Activated CD4-positive, alpha-beta T cell treated with anti-CD3 and anti-CD28 coated beads, Interleukin-2, amount 50 U/mL, for 4 hours (primary cell): ENCODE measurements at regions not wholly inside any gene's neighbourhood (a gene's known extent, or its start where the extent isn't known, plus 50 kb on each side); places are given as distances from the start of the nearest gene placed in this dataset.
"Not testable (repeated sequence)": the region's sequence is repeated elsewhere in the genome, so short reads cannot be mapped to it uniquely, and the experiment has no call there.

Experiments used
- DNase-seq, 2 experiments: peaks; one replicate each; pipeline ENCODE4 v3.0.0-alpha.2; 2020

DNA sequence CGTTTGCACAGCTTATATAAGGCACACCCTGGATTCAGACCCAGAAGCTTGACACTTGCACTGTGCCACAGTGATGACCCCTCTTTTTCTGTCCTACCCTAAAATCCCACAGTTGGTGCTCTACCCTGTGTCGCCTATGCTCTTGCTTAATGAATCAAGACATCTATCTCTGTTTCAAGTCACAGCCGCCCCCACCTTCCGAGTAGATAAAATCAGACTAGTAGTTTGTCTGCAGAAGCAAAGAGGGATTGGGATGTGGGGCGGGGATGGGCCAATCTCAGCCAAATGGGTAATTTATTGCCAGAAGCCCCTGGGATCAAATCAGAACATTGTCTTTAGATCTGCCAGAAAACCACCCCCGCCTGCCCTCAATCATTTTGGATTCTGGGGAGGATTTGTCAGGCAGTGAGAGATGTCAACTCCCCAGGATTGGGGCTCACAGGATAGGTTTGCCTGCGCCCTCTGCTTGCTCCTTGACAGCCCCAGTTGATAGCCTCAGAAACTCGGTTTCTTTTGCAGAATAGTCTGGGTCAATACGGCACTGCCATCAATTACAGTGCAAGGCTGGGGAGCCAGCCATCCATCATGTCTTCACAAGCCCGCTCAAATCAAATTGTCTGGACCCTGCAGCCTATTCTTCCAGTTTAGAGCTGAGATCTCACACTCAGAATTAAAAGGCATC lies 520.8 kb downstream of the GRIN2A start:
- DNase-seq = no peak

DNA sequence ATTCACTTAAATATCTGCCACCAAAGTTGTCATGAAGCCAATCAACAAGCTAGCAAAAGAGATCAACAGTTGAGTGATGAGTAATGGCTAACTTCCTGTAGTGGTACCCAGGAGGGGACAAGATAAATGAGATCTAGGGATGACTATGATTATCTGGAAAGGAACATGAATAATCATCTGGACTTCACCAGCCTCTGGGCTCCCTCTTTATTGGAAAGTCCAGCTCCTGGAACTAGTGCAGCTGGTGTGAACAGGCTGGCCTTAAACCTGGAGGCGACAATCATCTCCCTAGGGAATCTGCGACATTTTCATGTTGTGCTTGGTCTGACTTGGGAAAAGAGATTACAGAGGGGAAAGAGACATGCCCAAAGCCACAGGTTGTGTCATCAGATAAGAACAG lies 518.6 kb downstream of the GRIN2A start:
- DNase-seq = no peak

- DNase-seq = no peak
Measured at GRCh38 chr16:9665851-9666271, 516.4 kb downstream of the GRIN2A start.

DNA sequence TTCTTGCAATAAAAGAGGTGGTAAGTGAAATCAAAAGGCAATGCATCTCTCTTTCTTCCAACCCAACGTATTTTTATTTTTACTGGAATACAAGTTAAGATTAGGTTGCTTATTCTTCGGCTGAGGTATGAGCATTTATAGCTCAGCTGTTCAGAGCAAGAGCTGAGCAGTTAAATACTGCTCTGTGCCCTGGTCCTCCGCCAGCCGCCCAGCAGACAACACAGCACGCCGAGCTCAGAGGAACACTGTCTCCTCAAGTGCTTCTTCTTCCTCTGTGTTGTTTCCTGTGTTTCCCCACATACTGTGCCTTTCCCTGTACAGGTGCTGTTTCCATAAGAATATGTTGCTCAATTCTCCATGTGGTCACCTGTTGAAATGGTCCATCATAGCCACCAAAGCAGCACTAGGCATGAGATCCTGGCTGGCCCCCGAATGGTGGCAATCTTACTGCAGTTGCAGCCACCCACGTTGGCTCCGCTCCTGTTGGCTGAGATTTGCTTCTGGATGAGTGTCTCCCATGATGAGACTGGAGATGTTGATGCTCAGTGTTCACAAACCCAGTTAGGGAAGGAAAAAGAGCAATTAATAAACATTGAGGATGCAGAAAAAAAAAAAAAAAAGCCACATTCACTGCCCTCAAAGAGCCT lies 515.3 kb downstream of the GRIN2A start:
- no peak for DNase-seq

DNA sequence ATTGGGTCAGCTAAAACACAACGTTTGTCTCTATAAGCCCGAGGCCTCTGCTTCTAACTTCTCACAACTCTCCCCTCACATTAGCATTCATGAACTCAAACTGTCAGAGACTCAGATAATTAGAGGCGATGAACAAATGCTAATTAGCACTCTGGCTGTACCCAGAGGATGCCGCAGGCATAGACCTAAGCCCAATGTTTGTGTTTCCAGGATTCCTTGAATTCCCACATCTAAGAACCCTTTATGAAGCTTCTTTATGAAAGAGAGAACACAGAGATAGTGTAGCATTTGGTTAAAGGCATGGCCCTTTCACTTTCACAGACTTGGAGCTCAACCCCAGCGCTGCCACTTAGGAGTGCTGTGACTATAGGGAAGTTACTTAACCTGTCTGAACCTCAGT lies 512.2 kb downstream of the GRIN2A start:
- DNase-seq = no peak

DNA sequence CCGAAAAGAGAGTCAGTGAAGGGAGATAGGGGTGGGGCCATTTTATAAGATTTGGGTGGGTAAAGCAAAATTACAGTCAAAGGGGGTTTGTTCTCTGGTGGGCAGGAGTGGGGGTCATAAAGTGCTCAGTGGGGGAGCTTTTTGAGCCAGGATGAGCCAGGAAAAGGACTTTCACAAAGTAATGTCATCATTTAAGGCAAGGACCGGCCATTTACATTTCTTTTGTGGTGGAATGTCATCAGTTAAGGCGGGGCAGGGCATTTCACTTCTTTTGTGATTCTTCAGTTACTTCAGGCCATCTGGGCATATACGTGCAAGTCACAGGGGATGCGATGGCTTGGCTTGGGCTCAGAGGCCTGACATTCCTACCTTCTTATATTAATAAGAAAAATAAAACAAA lies 511.6 kb downstream of the GRIN2A start:
- not testable (repeated sequence) for DNase-seq

GRCh38 chr16:9676560-9677300 lies 505.5 kb downstream of the GRIN2A start:
- not testable (repeated sequence) for DNase-seq

- no peak for DNase-seq
Measured at GRCh38 chr16:9677301-9677653, 505.0 kb downstream of the GRIN2A start.

DNA sequence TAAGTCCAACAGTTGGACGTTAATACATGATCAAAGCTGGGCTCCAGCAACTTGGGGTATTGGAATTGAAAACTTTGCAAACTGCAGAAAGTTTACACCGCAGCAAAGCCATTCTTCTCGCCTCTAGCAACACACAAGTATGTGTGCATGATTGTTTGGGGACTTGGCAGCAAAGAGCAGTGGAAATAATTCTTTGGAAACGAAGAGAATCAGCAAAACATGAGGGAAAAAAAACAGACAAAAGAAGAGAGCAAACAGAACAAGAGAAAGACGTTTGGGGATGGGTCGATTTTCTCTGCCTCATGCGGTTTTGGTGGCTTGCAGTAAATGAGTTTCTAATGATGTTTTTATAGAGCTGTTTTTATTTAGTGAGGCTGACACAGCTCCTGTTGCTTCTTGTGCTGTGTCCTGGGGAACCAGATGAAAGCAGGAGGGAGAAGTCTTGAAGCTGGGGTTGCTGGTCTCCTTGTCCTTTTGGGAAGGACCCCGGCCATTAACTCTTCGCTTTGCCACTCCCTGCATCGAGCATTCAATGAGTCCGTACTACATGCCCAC lies 502.9 kb downstream of the GRIN2A start:
- DNase-seq = no peak

GRCh38 chr16:9680019-9680655 lies 502.1 kb downstream of the GRIN2A start:
- DNase-seq = no peak

GRCh38 chr16:9680968-9681367 lies 501.3 kb downstream of the GRIN2A start:
- no peak for DNase-seq

DNA sequence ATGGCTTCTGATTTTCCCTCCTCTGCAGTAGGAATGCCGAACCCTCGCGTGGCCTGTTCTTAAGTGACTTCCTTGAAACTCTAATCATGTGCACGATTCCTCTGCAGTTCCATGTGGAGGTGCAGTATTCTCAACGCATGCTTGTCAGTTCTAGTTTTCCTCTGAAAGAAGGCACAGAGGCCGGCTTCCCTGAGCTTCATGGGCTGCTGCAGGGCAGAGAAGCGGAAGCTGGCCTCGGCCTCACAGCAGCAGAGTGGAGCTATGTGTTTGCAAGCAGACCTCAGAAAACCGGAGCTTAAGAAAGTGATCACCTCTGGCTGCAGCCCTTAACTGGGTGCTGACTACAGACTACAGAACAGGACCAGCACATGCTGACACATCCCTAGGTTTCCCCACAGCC lies 500.7 kb downstream of the GRIN2A start:
- DNase-seq = no peak

GRCh38 chr16:9682320-9682719 lies 499.9 kb downstream of the GRIN2A start:
- DNase-seq = no peak

GRCh38 chr16:9683677-9684076 lies 498.6 kb downstream of the GRIN2A start:
- DNase-seq = no peak

DNA sequence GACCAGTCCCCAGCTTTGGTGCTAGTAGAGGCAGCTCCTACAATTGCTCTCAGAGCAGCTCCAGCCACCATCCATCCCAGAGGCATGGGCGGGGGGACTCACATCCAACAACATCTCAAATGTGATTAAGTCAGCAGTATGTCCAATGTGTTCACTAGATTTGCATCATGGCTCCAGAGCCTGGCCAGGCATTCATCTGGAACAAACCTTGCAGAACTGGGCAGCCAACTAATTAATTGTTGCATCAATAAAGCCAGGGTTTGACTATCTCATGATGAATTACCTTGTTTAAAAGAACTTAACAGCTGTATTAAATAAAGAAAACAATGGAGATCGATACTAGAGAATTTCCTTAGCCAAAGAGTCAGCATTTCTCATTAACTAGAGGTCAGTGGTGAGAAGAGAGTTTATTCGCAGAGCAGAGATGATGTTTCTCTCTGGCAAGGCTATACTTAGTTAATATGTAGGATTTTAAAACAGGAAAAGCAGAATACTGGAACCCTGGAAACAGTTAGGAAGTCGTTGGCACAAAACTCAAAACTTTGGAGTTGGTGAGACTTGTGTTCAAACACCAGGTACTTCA lies 494.4 kb downstream of the GRIN2A start:
- DNase-seq = no peak

DNA sequence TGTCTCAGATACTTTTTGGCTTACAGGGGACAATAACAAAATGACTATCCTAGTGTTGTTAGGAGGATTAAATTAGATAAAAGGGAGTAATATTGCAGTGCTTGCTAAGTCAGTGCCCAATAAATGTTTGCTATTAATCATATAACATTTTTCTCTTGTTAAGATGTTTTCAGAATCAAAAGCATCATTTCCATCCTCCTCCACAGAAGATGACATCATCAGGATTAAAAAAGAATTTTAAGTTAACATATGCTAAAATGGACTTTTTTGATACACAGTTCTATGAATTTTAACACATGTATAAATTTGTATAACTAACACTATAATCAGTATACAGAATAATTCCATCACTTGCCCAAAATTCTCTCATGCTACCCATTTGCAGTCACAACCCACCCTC lies 492.6 kb downstream of the GRIN2A start:
- DNase-seq = no peak

DNA sequence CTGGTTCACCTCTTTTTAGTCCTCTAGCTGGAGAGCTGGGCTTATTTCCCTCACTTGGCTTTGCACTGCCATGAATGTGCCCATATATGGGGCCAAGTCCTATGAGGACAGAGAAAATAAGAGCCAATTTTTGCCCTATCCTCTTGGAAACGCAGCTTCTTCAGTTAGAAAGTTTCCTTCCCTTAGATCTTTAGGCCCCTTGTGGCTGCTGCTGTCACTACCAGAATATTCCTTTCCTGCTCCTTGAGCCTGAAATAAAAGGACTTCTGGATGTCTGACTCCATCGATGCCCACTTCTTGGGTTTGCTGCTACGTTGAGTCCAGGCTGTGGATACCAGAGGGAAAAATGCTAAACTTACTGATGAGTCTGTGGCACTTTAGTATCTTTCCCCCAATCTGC lies 487.1 kb downstream of the GRIN2A start:
- no peak for DNase-seq
